HG03342 (cell line): ENCODE measurements at regions not wholly inside any gene's neighbourhood (a gene's known extent, or its start where the extent isn't known, plus 50 kb on each side); places are given as distances from the start of the nearest gene placed in this dataset.
"Not testable (repeated sequence)": the region's sequence is repeated elsewhere in the genome, so short reads cannot be mapped to it uniquely, and the experiment has no call there.

Experiments used
- ATAC-seq: cut with Tn5 transposase; IDR thresholded peaks from one replicate; pipeline ENCODE4 v1.9.1; 2021; ENCODE audit warnings: mild to moderate bottlenecking, moderate library complexity; ENCODE audit not compliant: unreplicated experiment

DNA sequence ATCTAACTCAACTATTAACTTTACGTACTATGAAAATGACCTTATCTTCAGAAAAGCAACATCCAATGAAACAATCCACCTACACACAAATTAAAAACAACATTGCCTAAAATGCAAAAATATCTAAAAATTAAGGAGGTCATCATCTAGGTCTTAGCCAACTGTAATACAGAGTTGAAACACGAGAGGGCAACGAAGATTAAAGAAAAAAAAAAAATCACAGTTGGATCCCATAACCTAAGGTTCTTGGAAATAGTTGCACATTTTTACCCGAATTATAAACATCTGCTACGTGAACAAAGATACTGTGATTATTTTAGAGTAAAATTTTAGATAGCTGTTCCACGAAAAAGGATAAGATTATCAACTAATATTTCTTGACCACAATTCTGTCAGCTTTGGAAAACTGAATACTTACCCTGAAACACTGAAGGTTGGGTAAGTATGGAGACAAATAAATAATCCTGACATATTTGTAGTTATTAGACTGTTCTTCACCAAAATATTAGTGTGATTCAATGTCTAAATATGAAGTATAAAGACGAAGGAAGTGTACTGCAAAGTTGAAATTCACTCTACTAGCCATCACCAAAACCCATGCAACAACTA lies 88.0 kb upstream of the AK4 start:
- no peak for ATAC-seq

DNA sequence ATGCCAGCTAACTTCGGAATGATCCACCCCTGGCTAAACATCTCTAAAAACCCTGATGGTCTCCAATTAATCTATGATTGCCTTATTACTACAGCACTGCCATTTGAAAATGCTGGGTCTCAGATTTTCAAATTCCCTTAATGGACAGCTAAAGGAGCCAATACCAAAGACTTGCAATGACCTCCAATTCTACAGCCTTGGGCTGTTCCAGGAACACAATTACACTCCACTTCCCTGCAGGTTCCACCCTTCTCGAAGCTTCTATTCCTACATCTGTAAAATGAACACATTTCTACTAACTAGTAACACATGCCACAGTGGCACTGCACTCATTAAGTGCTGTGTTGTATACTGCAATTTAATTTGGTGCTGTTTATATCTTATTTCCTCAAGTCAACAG lies 85.7 kb upstream of the AK4 start:
- no peak for ATAC-seq

DNA sequence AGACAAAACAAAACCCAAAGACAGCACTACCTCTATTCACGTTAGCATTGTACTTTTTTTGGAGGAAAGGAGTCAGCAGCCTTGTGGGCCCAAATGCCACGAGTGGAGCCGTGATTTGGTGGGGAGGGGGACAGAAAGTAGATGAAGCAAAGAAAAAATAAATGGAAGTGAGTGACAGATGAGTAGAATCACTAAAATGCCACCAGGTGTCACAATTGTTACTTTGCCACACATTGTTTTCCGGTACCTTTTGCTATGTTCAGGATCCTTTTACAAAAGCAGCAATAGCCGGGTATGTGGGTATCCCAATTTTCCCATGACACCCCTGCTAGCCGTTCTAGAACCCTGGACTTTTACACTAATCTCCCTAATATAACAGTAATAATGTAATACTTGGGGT lies 85.0 kb upstream of the AK4 start:
- no peak for ATAC-seq

DNA sequence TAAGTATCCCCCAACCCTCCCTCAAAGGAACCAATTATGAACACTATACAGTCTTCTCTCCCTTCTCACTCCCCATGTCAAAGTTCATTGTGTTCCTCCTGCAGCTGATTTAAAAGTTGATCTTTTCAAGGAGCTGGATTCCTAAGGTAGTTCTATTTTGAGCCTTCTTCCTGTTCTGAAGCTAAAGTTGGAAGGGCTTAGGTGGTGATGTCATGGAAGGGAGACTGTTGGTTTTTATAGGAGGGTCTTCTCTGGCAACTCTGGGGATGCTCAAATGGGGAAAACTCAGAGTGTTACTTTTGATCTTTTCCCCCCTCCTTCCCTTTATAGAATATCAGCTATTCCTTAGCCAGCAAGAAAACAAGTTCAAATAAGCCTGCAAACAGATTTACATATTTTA lies 83.0 kb upstream of the AK4 start:
- no peak for ATAC-seq

DNA sequence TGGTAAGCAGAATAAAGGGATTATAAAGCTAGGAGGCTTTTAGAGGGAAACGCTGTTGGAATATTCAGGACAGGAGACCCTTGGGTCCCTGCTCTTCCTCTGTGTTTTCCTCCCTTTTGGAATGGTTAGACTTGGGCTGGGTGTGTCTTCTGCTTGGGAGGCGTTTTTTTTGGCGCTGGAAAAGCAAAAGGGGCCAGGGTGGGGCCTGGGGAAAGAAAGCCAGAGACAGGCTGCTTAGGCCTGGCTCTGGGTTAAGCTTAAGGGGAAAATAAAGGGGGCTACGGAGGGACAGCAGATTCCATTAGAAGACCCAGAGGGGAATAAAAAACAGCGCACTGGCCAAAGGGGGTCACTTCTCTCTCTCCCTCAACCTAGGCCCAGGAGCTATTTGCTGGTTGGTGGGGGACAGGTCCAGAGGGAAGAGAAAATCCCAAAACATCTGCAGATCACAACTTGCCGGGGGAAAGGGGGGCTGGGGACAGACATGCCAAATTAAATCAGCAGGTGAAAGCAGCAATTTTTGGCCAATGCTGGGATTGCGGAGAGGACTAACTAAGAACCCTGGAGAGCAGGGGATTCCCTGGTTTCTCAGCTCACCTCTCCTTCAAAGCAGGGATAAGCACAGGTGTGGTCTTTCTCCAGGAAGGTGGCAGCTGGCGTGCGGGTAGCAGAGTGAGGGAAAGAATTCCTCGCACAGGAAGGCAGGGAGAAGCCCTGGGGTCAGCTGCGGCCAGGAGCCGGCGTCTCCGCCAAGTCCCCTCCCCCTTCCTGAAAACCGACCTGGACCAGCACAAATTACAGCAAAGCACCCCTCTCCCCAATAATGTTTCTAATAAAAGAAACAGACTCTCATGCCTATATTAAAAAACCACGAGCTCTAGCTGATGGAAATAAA lies 82.2 kb upstream of the AK4 start:
- no peak for ATAC-seq

DNA sequence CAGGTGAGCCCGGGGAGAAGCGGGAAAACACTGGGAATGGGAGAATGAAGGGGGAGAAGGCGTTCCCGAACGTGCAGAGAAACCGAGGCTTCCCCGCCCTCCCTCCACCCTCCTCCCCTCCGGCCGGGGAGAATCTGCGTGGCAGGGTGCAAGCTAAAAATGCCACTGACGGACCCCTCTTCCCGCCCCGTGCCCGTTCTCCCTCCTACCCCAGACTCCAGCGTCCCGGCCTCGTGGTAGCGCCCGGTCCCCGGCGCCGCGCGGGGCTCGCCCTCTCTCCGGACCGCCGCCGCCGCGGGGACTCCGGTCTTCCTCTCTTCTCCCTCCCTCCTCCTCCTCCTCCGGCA lies 81.6 kb upstream of the AK4 start:
- ATAC-seq, result peak; percentile 3

DNA sequence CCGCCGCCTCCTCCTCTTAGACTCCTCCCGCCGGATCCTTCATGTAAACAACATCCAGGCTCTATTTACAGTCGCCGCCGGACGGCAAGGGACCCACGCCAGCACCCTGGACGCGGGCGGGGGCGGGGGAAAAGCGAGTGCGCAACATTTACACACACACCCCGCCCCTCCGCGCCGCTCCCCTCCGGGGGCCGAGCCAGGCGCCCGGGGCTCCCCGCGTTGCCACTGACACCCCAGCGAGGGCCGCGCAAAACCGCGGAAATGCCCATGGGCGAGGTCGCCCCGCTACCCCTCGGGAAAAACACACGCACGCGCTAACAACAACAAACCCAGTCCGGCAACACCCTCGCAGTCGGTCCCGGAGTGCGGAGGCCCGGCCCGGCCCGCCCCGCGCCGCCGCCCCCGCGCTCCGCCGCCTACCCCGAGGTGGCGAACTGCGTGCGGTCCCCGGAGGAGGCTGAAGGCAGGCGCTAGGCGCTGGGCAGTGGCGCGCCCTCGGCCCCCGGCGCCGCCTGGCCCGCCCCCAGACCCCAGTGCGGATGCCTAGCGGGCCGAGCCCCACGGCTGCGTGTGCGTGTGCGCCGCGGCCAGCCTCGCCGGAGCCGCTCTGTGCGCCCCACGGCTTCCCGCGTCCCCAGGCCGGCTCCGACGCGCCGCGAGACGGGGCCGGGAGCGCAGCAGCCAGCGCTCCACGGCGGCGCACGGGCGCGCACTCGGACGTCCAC lies 81.1 kb upstream of the AK4 start:
- peak; percentile 45 for ATAC-seq

DNA sequence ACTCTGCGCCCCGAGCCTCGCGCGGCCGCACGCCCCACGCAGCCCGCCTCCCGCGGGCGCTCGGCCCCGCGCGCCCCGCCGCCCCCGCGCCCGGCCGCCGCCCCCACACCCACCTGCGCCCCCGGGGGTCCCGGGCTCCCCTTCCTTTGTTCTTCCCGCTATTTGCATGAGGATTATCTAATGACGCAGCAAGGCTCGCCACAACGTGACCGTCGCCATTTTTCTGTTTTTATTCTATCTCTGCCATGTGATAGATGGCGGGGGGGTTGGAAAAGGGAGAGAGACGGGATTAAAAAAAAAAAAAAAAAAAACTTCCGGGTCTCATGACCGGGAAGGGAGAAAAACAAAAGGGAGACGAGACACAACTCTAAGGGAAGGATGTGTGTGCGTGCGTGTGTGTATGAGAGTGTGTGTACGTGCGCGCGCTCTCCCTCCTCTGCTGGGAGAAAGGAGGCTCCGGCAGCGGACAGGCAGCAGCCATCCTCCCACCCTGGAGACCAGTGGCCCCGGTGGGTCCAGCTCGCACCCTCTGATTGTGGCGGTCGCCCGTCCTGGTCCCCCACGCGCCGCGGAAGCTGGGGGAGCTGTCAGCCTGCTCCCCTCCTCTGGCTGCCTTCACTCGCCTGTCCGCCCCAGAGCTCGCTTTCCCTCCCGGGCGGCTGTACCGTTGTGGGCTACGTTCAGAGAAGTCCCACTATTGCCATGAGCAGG lies 80.4 kb upstream of the AK4 start:
- peak; percentile 30 for ATAC-seq

DNA sequence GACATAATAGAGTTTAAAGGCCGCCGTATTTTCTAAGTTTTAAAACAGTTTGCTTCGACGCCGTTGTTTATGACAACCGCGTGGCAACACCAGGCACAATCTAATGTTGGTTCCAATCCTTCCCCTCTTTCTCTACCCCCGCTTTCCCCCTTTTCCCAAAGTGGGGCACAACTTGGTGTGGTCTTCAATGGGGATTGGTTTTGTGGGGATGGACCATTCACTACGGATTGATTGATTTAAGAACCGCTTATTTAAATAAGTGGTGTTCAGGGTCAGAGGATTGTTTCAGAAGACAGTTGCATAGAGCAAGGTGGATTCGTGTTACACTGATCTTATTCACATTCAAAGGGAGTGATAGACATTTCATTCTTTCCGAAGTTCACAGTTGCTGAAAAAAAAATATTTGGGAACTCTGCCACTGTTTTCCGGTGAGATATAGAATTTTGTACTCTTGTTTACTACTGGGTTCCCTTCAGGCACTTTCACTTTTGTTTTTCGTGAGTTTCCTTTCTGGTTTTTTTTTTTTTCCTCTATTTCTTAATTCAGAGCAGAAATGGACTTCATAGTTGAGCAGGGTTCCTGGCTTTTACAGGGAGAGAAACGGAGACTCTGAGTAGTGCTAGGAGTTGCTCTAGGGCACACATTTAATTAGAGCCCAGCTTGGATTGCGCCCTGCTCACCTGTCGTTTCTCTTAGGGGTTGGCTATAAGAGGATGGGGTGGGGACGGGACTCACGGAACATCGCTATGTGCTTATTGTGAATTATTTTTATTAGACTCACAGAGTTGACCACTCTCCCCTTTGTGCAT lies 79.6 kb upstream of the AK4 start:
- peak; percentile 13 for ATAC-seq

DNA sequence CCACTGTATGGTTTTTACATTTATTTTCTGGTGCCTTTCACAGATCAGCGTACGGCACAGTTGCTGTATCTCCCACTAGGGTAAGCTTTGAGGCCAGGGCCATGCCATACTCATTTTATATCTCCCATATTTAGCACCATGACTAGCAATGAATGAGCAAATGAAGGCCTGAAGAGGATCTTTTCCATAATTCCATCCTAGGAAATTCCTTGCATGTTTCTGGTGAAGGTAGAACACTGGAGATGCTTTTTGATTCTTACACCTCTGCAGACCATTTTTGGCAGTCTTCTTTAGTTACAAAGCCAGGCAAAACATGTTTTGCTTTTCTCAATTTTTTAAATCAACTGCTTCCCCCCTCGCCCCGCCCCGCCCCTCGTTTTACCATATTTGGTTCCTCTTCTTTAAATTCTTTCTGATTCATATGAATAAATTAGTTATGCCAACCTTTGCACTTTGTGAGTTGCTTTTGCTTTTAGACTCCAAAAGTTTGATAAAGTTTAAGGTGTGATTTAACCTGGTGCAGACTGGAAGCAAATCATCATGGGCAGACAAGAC lies 78.9 kb upstream of the AK4 start:
- no peak for ATAC-seq

DNA sequence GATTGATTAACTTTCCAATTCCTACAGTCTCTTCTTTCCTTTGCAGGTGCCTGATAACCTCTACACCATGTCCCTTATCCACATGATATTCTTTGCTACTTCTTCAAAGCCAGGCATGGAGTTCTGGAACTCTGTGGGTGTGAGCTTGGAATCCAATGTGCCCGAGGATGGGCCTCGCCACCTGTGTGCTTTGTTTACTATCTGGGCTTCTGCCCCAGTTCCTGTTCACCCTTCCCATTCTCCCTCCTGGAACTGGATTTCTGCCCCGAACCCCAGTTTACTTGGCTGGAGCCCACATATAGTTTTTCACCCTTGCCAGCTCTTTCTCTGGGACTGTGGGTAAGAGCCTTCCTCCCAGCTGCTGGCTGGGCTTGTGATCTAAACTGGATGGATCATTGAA lies 75.2 kb upstream of the AK4 start:
- no peak for ATAC-seq

DNA sequence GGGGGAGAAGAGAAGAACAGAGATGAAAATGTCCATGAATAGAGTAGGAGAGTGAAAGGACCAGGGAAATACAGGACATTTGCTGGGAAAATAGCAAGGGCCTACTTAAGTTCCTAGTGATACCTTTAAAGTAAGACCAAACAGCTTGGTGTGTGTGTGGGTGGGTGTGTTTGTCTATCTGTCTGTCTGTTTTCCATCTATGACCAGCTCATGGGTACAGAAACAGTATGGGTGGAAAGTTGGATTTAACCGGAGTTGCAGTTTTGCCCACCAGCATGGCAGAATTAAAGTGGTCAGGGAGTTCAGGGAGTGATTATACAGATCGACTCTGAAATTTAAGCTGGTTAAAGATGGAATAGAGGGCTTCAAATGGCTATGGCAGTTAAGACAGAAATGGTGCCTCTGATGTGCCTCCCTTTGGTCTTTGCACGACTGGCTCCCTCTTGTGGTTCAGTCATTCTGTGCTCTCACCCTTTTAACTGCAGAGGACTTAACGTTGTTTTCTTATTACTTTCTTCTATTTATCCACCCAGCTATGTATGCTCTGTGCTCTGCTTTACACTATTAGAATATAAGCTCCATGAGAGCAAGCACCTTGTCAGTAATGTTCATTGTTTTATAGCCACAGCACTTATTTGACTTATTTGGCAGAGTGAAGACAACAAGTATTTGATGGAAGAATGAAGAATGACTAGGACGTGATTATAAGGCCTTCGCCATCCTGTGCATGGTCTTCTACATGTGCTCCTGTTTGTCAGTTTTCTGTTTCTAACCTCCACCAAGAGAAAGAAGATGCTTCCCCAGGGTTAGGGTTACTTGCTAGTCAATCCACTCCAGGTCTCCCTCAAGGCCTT lies 72.7 kb upstream of the AK4 start:
- ATAC-seq, result peak; percentile 85

DNA sequence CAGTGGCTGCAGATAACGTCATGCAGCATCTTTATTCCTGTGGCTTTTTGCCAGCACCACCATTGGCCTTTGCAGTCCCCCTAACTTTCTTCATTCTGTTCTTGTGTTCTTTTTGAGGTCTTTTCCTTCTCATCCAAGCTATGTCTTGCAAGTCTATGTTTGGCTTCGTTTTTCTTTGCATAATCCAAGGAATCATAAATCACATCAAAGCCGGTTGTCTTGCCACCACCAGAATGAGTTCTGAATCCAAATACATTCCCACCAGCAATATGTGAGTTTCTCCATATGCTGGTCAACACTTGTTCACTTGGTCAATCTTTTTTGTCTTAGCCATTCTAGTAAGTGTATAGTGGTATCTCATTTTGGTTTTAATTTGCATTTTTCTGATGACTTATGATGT lies 70.6 kb upstream of the AK4 start:
- no peak for ATAC-seq

DNA sequence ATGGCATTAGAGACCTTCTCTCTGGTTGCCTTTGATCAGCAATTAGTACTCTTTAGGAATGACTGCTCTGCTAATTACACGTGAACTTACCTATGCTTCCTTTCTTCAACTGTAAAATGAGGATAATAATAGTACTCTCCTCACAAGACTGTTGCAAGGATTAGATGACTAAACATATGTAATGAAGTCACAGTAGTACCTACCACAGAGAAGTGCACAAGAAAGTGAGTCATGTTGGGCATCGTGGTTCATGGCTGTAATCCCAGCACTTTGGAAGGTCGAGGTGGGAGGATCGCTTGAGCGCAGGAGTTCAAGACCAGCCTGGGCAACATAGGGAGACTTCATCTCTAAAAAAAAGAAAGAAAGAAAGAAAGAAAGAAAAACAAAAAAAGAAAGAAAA lies 68.1 kb upstream of the AK4 start:
- ATAC-seq, result no peak

DNA sequence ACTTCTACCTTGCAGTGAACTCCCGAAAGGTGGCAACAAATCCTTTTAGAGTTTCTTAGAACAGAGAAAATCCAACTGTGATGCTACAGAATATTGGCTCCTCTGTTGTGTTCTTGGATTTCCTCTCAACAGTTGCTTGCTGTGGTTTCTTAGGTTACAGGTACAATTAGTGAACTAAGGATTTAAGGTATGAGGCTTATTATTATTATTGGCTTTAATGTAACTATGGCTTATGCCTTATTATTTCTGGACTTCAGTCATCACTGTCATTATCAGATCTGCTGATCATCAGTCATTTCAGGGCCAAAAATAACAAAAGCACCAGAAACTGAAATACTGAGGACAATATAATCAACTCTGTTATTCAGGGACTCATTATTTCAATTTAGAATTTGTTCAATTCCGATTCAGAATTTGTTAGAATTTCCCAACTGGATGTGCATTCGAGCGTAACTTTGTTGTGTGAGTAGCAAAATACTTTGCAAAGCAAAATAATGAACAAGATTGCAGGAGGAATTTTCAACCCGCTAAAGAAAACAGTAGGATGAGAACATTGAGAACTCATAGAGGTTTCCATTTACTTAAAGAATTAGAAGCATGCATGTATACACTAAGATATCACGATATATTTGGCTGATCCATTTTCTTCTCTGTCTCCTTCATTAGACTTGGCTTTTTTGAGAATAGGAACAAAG lies 65.5 kb upstream of the AK4 start:
- ATAC-seq, result no peak

DNA sequence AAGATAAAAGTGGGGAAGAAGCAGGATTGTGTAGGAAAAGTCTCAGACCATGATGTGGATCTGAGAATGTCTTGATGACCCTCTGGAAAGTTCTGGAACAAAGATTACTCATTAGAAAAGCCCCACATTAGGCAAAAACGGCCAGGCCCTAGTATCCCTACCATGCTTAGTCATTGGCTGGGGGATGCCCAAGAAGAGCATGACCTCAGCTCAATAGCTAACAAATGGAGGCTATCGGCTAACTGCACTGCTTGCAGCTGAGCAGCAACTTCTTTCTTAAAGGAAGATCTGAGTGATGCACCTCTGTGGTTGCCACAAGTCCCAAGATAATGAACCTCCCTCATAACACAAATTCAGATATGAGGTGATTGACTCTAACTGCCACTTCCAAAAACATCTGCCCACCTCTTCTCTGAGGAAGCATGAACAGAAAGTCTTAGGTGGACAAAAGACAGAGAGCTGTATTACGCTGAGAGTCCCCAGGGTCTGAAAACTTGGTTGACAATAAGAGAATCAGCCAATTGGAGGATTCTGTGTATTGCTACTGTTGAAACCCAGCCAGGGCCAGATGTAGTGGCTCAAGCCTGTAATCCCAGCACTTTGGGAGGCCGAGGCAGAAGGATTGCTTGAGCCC lies 64.6 kb upstream of the AK4 start:
- peak; percentile 42 for ATAC-seq

DNA sequence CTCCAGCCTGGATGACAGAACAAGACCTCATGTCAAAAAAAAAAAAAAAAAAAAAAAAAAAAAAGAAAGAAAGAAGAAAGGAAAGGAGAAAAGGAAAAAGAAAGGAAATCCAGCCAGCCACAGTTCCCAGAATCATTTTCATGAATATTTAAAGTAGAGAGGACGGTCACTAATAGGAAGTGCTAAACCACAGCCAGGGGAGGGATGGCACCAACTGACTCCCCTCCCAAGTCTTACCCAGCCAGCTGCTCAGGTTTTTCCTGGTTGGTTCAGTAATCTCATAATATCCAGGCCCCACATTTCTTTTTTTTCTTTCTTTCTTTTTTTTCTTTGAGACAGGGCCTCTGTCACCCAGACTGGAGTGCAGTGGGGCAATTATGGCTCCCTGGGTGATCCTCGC lies 63.9 kb upstream of the AK4 start:
- no peak for ATAC-seq

DNA sequence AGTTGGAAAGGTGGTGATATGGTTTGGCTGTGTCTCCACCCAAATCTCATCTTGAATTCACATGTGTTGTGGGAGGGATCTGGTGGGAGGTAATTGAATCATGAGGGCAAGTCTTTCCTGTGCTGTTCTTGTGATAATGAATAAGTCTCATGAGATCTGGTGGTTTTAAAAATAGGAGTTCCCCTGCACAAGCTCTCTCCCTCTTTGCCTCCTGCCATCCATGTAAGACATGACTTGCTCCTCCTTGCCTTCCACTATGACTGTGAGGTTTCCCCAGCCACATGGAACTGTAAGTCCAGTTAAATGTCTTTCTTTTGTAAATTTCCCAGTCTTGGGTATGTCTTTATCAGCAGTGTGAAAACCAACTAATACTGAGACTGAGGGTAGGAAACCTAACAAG lies 60.5 kb upstream of the AK4 start:
- not testable (repeated sequence) for ATAC-seq
